SKM-1 treated with dmso at 0.1 percent for 144 hours (cell line): ENCODE measurements at regions not wholly inside any gene's neighbourhood (a gene's known extent, or its start where the extent isn't known, plus 50 kb on each side); places are given as distances from the start of the nearest gene placed in this dataset.

Experiments used
- DNase-seq: peaks from one replicate; lab custom pipeline; 2025; ENCODE audit not compliant: unreplicated experiment; lab: John Stamatoyannopoulos, UW

- no peak for DNase-seq
Measured at GRCh38 chr10:32174349-32174893, 118.2 kb upstream of the KIF5B start.

GRCh38 chr10:32171204-32171603 lies 115.0 kb upstream of the KIF5B start:
- DNase-seq, result no peak

GRCh38 chr10:32169556-32169955 lies 113.3 kb upstream of the KIF5B start:
- no peak for DNase-seq

- DNase-seq, result no peak
Measured at GRCh38 chr10:32167450-32167849, 111.2 kb upstream of the KIF5B start.

GRCh38 chr10:32166365-32166764 lies 110.1 kb upstream of the KIF5B start:
- no peak for DNase-seq

- no peak for DNase-seq
Measured at GRCh38 chr10:32163762-32164148, 107.5 kb upstream of the KIF5B start.

GRCh38 chr10:32163071-32163761 lies 107.0 kb upstream of the KIF5B start:
- DNase-seq, result no peak

- DNase-seq, result no peak
Measured at GRCh38 chr10:32161586-32161985, 105.4 kb upstream of the KIF5B start.

- no peak for DNase-seq
Measured at GRCh38 chr10:32160864-32161263, 104.6 kb upstream of the KIF5B start.

GRCh38 chr10:32159264-32159663 lies 103.0 kb upstream of the KIF5B start:
- DNase-seq, result no peak

GRCh38 chr10:32156031-32156495 lies 99.8 kb upstream of the KIF5B start:
- DNase-seq, result no peak

GRCh38 chr10:32155075-32155516 lies 98.9 kb upstream of the KIF5B start:
- DNase-seq, result no peak

GRCh38 chr10:32153931-32154330 lies 97.7 kb upstream of the KIF5B start:
- DNase-seq, result no peak

GRCh38 chr10:32153252-32153651 lies 97.0 kb upstream of the KIF5B start:
- DNase-seq, result no peak

- DNase-seq, result no peak
Measured at GRCh38 chr10:32151871-32152270, 95.6 kb upstream of the KIF5B start.

GRCh38 chr10:32150532-32151101 lies 94.4 kb upstream of the KIF5B start:
- DNase-seq, result no peak

- DNase-seq, result no peak
Measured at GRCh38 chr10:32149252-32149955, 93.2 kb upstream of the KIF5B start.

- DNase-seq, result no peak
Measured at GRCh38 chr10:32148864-32149251, 92.6 kb upstream of the KIF5B start.

GRCh38 chr10:32147730-32148129 lies 91.5 kb upstream of the KIF5B start:
- DNase-seq, result no peak

- no peak for DNase-seq
Measured at GRCh38 chr10:32146166-32146565, 89.9 kb upstream of the KIF5B start.

- no peak for DNase-seq
Measured at GRCh38 chr10:32144817-32145688, 88.8 kb upstream of the KIF5B start.
